NCI-H146 treated with DMSO at 0.1 percent for 48 hours (cell line): ENCODE measurements at regions not wholly inside any gene's neighbourhood (a gene's known extent, or its start where the extent isn't known, plus 50 kb on each side); places are given as distances from the start of the nearest gene placed in this dataset.

Experiments
- DNase-seq: peaks from one replicate; lab custom pipeline; 2025; ENCODE audit not compliant: unreplicated experiment; lab: John Stamatoyannopoulos, UW

DNA sequence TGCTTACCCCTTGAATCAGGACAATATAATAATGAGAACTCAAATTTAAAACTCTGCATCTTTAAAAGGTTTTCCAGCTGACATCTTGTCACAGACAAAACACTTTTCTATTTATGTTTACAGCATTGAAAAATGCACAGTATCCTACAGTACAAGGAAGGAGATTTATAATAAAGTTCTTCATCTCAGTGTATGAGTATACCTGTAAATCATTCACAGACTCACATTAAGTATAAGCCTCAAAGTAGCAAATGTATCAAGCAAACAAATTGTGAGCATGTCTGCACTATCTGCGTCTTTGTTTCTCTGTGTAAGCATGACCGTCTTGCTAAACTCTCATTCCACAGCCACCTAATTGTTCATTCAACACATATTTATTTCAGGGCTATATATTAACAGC is 52.8 kb downstream of the PPP1R2C start:
- DNase-seq = no peak

DNA sequence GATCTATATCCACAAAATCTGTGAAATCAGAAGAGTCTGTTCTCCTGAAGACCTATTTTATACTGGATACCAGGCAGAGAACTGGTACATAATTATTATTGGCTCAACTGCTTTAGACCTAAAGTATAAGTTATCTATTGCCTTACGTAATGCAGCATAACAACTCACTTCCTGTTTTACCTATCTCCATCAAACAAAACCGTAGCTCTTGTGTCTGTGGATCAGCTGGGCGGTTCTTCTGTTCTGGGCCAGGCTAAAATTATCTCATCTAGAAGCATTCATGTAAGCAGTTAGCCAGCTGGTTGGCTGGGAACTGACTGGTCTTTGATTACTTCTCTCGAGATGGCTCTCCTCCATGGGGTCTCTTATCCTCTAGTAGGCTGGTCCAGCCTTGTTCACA is 57.8 kb downstream of the PPP1R2C start:
- DNase-seq = no peak

DNA sequence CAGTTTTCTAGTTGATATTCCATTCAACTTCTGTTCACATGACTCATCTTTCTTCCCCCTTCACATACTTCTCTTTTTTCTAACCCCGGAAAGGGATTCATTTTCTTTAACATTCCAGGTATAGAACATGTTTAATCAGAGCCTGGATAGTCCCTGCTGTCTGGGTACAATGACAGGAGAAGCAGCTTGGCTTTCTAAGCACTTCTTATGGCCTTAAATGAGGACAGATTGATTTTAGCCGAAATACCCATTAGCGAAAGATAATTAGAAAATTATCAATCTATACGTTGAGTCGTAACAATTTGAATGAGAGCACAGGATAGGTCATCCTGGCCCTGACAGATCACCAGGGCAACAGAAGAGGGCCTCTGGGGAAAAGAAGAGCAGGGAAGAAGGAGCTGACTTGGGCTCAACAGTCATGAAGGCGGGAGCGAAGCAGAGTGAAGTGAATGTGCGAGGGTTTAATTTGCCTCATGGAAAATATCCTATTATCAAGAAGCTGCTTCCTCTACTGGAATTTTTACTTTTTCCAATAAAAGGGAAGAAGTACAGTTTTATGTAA is 62.2 kb downstream of the PPP1R2C start:
- no peak for DNase-seq

DNA sequence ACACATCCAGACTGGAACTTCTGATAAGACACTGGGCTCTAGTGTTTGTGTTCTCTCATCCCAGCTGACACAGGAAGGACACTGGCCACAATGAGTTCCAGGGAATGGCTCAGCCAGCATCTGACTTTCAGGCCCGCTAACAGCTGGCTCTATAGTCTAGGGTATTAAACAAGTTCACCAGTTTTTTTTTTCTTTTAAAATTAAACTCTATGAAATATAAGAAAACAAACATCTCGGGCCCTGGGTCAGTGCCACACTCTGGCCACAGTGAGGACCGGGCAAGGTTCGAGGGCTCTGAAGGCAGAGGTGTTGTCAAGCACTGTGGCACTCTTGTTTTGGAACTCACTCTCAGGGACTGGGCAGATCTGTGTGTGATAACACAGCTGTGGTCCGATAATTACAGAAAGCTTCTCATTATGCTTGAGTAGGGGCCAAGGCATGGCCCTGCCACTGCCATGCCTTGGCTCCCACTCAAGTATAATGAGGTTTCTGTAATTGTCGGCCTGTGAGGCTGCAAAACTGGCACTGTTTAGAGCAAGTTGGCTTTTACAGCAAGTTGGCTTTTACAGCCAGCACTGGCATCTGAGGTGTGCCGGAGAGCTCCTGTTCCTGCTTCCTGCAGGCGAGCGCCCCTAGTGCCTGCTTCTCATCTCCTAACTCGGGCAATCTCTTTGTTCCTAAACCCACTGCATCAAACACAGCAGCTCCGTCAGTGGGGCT is 62.8 kb downstream of the PPP1R2C start:
- DNase-seq = no peak

DNA sequence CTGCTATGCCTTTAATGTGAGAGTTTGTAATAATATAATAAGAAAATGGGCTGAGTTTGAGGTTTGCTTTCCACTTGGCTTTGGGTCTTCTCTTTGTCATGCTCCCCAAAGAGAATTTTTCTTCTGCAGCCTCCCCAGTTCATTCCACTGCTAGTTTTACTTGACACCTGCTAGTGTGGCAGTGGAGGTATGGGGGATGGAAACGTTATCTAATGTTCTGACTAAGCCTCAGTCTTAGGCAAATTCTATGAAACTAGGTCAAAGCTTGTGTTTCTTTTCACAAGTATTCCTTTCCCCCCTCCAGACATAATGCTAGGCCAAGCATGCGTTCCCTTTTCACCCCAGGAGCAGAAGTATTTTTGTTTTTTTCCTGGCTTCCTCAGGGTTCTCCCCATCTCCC is 67.5 kb downstream of the PPP1R2C start:
- DNase-seq = no peak

DNA sequence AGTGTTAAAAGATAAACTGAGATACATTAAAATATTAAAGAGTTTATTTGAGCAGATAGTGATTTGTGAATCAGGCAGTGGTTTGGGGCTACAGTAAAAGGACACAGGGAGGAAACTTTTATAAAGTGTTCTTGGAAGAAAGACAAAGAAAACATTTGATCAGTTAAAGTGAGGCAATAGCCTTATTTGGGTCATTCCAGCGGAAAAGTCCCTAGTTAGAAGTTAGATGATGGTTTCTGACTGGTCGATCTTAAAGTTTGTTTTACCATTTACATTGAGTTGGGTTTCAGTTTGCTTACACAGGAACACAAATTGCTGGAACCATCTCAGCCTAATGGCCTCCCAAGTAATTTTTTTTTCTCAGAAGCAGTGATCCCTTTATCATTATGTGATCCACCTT is 69.7 kb downstream of the PPP1R2C start:
- no peak for DNase-seq

DNA sequence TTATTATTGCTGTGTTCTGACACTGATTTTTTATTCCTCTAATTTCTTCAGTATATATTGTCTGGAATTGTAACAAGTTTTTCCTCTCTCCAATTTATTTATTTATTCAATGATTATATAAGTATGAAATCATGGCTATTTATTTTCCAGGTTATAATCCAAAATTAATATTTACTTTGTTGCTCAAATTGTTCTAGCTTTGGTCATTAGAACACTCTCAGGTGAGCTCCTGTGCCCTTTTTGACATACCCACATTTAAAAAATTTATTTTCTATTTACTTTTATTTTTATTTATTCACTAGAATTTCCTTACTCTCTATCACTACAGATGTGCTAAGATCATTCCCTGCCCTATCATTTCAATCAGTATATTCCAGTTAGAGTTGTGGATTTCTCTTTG is 70.2 kb downstream of the PPP1R2C start:
- no peak for DNase-seq

DNA sequence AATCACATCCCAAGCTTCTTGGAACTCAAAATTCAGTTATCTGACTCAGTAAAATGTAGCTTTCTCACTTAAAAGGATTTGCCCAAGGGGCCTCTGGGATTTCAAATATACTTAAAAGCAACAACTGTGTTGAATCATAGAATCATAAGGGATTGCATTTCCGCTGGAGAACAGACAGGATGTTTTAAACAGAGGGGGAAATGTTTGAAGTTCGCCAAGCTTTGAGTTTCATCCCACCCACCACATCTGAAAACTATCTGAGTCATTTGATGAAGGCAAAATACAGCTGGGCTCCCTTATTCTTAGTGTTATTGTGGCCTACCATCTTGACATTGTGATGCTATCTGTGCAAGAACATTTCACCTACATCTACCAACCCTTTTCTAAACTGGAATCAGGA is 73.5 kb downstream of the PPP1R2C start:
- DNase-seq = no peak

DNA sequence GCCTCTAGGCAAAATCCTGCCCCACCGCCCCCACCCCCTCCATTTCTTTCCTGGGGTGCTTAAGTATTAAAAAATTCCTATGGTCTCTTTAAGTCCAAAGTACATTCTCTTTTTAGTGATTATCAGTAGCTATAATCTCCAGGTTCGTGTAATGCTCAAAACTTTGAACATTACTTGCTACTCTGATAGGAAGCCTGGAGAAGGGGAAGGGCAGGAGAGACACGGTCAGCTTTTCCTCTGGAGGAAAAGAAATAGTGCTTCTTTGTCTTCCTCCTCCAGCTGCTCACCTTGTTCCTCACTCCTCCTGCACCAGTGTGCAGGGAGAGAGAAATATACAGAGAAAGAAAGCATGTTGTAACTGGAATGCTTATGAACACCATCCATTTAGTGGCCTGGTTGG is 80.4 kb downstream of the PPP1R2C start:
- no peak for DNase-seq

DNA sequence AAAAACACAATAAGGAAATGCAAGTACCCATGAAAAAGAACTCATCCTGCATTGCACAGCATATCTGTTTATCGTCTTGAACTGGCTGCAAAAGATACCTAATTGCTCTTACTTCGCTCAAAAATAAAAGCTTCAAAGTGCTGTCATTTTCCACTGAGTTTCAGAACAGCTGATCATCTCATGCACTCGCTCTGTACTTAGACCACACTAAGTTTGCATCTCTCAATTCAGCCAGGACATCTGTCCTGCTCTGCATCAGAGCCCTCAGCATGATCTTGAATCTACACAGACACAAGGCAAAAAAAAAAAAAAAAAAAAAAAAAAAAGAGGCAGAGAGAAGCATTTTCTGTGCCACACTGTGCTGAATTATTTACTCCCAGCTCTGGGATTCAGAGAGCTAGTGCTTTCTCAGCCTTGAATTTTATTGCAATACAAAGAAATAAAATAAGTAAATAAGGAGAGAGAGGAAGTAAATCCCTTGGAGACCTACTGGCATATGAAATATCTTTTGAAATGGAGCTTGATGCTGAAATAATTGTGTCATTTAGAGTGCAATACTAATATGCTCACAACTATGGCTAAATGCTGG is 81.3 kb downstream of the PPP1R2C start:
- no peak for DNase-seq

DNA sequence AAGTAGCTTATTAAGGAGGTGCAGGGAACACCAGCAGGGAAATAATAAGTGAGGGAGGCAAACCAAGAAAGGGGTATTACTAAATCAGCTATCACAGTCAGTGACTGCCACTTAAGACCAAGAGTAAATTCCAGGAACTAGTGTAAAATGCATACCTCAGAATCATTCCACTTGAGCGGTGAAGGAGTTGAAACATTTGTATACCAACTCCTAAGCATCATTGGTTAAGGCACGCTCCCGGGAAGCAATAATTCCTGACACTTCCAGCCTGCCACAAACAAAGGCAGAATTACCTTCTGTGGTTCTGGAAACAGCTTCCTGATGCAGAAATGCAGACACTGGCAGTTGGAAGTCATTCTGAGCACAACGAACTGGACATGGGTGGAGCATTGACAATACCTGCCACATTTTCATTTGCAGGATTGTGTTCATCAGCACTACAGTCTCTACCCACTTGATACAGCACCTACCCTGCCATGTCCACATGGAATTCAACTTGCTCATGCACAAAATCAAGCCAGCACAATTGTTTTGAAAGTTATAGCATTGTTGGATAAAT is 82.1 kb downstream of the PPP1R2C start:
- no peak for DNase-seq

DNA sequence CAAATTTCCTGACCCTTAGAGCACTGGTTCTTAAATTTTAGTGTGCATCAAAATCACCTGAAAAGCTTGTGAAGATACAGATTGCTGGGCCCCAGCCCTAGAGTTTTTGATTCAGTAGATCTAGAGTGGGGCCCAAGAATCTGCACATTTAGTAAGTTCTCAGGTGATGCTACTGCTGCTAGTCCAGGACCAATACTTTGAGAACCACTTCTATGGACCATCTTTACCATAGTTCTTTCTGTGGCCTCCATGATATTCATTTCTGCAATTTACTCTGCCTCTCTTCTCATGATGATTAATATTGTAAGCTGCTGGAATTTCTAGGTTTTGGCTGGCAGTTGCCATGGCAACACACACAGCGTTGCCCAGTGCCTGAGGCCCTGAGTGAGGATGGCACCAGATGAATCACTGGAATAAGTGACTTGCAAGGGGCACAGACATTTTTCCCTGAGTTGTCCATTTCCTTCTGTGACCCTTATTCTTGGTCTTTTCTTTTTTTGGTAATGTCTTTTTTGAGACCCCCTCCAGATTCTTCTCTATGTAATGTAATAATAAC is 83.6 kb downstream of the PPP1R2C start:
- no peak for DNase-seq

DNA sequence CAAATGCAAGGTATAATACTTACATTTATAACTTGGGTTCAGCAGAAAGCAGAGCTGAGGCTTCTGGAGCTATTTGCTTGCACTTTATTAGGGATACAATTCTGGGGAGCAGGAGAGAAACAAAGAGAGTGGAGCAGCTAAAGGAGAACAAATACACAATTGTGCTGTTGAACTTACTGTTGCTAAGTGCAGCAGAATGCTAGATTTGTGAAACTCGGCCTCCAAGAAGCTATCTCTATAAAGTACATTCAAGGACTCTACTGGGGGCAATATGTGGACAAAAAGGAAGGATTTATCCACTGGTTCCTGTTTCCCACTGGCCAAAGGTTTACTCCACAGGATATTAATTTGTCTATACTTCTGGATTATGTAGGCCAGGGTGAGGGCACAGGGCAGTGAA is 86.8 kb downstream of the PPP1R2C start:
- DNase-seq = no peak

DNA sequence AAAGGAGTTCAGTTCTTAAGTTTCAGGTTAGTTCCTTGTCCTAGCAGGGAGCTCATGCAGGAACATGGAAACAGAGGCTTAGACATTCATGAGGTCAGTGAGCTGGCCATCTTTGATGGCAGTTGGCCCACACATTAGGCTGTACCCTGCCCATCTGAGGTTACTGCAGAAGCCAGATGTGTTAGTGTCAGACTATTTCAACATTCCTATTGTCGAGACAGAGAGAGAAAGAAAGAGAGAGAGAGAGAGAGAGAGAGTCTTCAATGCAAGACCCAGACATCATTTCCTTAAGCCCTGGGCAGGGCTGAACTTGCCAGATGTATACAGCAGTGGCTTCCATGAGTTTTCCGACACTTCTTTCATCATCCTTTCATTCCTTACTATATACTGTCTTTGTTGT is 91.3 kb downstream of the PPP1R2C start:
- no peak for DNase-seq

DNA sequence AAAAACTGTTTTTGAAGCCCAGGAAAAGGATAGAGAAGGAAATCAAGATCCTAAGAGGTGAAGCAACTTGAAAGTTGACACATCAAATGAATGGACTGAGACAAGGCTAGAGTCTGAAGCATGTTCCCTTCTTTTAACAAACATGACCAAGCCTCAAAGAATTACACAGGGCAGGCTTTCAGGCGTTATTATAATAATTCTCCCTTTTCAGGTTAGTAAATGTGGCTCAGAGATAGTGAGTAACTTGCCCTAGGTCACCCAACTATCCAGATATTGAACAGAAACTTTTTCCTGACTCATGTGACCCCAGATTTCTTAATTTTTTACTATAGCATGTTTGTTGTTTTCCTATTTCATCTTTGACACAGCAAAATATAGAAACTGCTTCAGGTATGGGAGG is 91.7 kb downstream of the PPP1R2C start:
- no peak for DNase-seq

DNA sequence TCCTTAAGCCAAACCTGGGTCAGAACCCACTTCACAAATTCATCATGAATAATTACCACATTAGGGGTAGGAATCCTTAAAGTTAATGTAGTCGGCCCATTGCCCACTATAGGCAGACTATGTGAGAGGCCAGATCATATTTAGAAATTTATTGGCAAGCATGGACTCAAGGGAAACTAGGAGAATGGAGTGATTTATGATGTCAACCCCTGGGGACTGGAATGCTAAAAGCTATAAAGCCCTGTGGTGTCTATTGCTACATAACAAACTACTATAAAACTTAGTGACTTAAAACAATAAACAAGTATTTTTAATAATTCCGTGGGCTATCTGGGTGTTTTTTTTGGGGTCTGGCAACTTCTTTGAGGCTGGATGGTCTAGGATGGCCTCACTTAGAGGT is 93.9 kb downstream of the PPP1R2C start:
- no peak for DNase-seq

DNA sequence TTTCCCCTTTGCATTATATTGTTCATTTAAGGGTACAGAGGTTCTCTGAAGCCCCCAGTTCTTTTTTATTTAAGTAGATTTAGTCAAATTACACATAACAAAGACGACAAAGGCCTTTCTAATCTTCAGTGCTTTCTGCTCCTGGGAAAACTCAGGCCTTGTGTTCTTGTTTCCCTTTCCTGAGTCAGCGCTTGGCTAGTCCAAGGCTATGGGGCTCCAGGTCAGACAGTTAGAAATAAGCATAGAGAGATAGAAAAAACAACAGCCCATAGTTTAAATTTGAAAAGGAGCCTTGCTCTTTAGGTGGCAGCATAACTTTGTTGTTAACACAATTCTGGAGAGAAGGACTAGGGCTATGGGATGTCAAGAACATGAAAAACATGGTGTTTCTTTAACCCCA is 97.3 kb downstream of the PPP1R2C start:
- DNase-seq = no peak

DNA sequence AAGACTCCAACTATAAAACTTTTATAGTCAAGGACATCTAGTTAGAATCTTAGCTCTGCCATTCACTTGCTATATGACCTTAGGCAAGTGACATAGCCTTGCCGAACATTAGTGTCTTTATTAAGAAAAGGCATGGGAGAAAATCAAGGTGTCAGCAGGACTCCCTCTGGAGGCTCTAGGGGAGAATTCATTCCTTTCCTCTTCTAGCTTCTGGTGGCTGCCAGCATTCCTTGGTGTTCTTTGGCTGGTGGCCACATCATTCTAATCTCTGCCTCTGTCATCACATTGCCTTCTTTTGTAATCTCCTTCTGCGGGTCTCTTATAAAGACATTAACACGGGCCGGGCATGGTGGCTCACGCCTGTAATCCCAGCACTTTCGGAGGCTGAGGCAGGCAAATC is 99.8 kb downstream of the PPP1R2C start:
- no peak for DNase-seq

DNA sequence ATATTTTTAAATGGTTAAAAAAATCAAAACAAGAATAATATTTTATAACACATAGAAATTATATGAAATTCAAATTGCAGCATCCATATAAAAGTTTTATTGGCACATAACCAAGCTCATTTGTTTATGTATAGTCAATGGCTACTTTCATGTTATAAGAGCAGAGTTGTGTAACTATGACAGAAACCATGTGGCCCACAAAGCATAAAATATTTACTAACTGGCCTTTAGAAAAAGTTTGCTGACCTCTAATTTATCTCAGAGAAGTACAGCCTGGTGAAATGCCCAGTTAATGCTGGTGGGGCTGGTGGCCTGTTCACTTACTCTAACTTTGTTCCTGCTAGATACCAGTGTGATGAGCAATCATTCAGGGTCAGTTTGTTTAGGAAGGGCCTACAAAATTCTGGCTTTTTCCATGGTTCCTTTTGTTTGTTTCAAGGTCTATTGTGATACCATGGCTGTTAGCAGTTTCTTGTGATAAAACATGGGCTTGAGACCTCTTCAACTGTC is 104.6 kb downstream of the PPP1R2C start:
- no peak for DNase-seq

DNA sequence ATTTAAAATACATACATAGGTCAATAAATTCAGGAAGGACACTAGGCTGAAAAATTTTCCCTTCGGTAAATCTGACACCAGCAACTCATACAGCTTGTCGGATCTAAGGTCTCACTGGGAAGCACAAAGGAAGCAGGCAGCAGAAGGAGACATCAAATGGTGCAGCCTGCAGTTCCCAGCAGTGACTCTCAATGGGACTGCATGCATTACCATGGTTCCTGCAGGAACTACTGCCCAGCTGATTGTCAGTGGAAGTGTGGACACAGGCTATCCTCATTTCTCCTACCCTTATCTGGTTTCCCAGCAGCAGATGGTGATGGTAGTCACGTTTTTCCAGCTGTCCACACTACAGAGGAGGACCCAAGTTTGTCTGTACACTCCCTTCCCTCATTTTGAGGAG is 113.3 kb downstream of the PPP1R2C start:
- DNase-seq = no peak

DNA sequence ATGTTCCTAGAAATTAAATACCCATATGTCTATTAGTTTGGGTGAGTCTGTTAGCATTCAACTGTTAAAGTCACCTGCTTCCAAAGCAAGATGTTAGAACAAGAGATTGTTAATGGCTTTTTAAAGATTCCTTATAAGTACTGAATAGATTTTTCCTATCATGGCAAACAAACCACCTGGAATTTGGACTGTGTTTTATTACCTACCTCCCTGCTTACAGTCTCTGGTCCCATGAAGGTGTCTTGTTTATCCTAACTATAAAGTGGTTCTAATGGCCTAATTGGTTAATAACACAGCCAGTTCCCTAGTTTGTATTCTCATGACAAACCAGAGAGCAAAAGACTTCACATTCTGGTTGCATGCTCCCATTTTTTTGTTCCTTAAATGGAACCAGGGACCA is 149.5 kb downstream of the PPP1R2C start:
- DNase-seq = no peak

DNA sequence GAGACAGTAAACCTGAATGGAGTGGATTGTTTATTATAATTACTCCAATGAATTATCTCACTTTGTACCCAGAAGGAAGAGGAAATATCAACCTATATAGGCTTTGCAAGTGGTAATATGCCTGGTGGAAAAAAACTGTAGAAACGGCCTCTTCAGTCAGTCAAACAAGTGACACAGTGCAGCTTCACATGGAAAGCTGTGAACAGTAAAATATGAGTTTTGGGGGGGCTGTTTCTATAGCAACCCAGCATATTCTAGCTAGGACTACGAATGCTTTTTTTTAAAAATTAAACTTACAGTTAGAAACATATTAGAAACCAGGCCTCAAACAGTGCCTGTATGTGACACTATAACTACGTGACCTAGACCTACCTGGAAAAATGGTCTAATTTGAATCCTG is 150.1 kb downstream of the PPP1R2C start:
- no peak for DNase-seq
